PC-3 (cell line): ENCODE measurements at regions not wholly inside any gene's neighbourhood (a gene's known extent, or its start where the extent isn't known, plus 50 kb on each side); places are given as distances from the start of the nearest gene placed in this dataset.
"Not testable (repeated sequence)": the region's sequence is repeated elsewhere in the genome, so short reads cannot be mapped to it uniquely, and the experiment has no call there.

Source experiments
- ATAC-seq: fragments of 200-7000 bp; cut with Tn5 transposase; 2 replicates; pipeline ENCODE4 v1.9.1; 2020; ENCODE audit warnings: mild to moderate bottlenecking, moderate library complexity
- BruUV-seq: library from RNA; stranded (reverse); fragments of 400-500 nt; replicated peaks from 2 replicates; lab custom pipeline; 2021; lab: Mats Ljungman, UMichigan
- CTCF ChIA-PET: fragments of 300-600 bp; sonication (Branson Sonifier 250); formaldehyde crosslinking; loops from one replicate; lab custom pipeline; 2022; ENCODE audit warnings: antibody characterized with exemption; lab: Charles Lee
- POLR2A ChIA-PET: fragments of 300-600 bp; sonication (Branson Sonifier 250); formaldehyde crosslinking; loops from one replicate; lab custom pipeline; 2022; ENCODE audit warnings: antibody characterized with exemption; ENCODE audit not compliant: unreplicated experiment; lab: Charles Lee
- DNase-seq: peaks from one replicate; pipeline ENCODE4 v3.0.0-alpha.2; 2015
- H2AFZ ChIP-seq: fragments of 300-600 bp; sonication (generic); 2 replicates; pipeline ENCODE4 v1.6.0; 2016; ENCODE audit warnings: antibody characterized with exemption, low read length
- H3F3A ChIP-seq: fragments of 300-600 bp; sonication (generic); one replicate; pipeline ENCODE4 v1.6.0; 2017; ENCODE audit warnings: antibody characterized with exemption, low read length, control low read depth, mild to moderate bottlenecking; ENCODE audit not compliant: unreplicated experiment
- H3K27ac ChIP-seq: fragments of 300-600 bp; sonication (generic); 2 replicates; pipeline ENCODE4 v1.5.1; 2016; ENCODE audit warnings: mild to moderate bottlenecking, low read length
- H3K27me3 ChIP-seq: fragments of 300-600 bp; sonication (generic); 2 replicates; pipeline ENCODE4 v1.6.1; 2016; ENCODE audit warnings: low read length, mixed read lengths
- H3K36me3 ChIP-seq: fragments of 300-600 bp; sonication (generic); 2 replicates; pipeline ENCODE4 v1.6.1; 2016; ENCODE audit warnings: low read depth, mixed run types, low read length, mixed read lengths
- H3K4me1 ChIP-seq: fragments of 300-600 bp; sonication (generic); 2 replicates; pipeline ENCODE4 v1.5.1; 2016; ENCODE audit warnings: low read length; ENCODE audit not compliant: insufficient read depth
- H3K4me2 ChIP-seq: fragments of 300-600 bp; sonication (generic); 2 replicates; pipeline ENCODE4 v1.6.0; 2016; ENCODE audit warnings: low read length
- H3K4me3 ChIP-seq: fragments of 300-600 bp; sonication (generic); 2 replicates; pipeline ENCODE4 v1.5.1; 2016; ENCODE audit warnings: mild to moderate bottlenecking, low read length, mixed read lengths
- H3K79me2 ChIP-seq: fragments of 300-600 bp; sonication (generic); 2 replicates; pipeline ENCODE4 v1.6.1; 2017; ENCODE audit warnings: low read length, mixed read lengths
- H3K9ac ChIP-seq: fragments of 300-600 bp; sonication (generic); 2 replicates; pipeline ENCODE4 v1.6.0; 2016; ENCODE audit warnings: mild to moderate bottlenecking, low read length
- H3K9me2 ChIP-seq: fragments of 300-600 bp; sonication (generic); replicated peaks from 2 replicates; pipeline ENCODE4 v1.6.1; 2016; ENCODE audit warnings: mixed run types, low read length, mixed read lengths
- H3K9me3 ChIP-seq: fragments of 300-600 bp; sonication (generic); 2 replicates; pipeline ENCODE4 v1.6.1; 2016; ENCODE audit warnings: low read length, mixed read lengths
- H4K20me1 ChIP-seq: fragments of 300-600 bp; sonication (generic); 2 replicates; pipeline ENCODE4 v1.6.1; 2016; ENCODE audit warnings: low read length, mixed read lengths
- CTCF ChIP-seq: fragments of 300-600 bp; sonication (generic); conservative IDR thresholded peaks from 2 replicates; pipeline ENCODE4 v1.5.1; 2017; ENCODE audit warnings: antibody characterized with exemption, low read depth, mild to moderate bottlenecking, low read length
- EZH2 ChIP-seq: fragments of 300-600 bp; sonication (generic); IDR thresholded peaks from one replicate; pipeline ENCODE4 v1.6.1; 2017; ENCODE audit warnings: antibody characterized with exemption, mild to moderate bottlenecking, low read length; ENCODE audit not compliant: unreplicated experiment
- EZH2phosphoT487 ChIP-seq: fragments of 300-600 bp; sonication (generic); IDR thresholded peaks from 2 replicates; pipeline ENCODE4 v1.6.1; 2018; ENCODE audit warnings: mild to moderate bottlenecking, antibody characterized with exemption, low read length, borderline replicate concordance
- intact Hi-C: fragments of 100-400 bp; cut with micrococcal nuclease; formaldehyde crosslinking; loops from 2 replicates; pipeline ENCODE4 v1.9.0; 2023

GRCh38 chr1:200258447-200259375 lies 151.1 kb downstream of the ZNF281 start:
- no peaks in the 10 kb centered on the region for H3K79me2 ChIP-seq
- H3K9me3 ChIP-seq = no peaks in the 10 kb centered on the region
- BruUV-seq = no TSS peak
- no peaks in the 10 kb centered on the region for H3K36me3 ChIP-seq
- intact Hi-C loops = loop anchor here (2.0 to 5.0 kb wide), 2 partner anchors 74 to 121 kb away; no protein-coding TSS in a partner anchor
- H3K4me2 ChIP-seq = no peak overlapping the region
- H3K27me3 ChIP-seq = no peaks in the 10 kb centered on the region
- H3K9me2 ChIP-seq = 0 out of 2 replicates have a peak, but pooled peaks cover 6% of the 10 kb centered on the region
- H3F3A ChIP-seq = no peaks in the 10 kb centered on the region
- DNase-seq = peak; percentile 82
- H3K9ac ChIP-seq = no peak overlapping the region
- ChIA-PET CTCF (interaction anchor here (0.7 kb wide), 1 partner anchor 13 kb away, joined by 3 read pairs; no protein-coding TSS in a partner anchor), POLR2A (no interaction called here)
- no peak overlapping the region for H3K4me3 ChIP-seq
- TF ChIP-seq EZH2 (no peak), EZH2phosphoT487 (no peak), CTCF (peak; percentile 90)
- H2AFZ ChIP-seq = no peak overlapping the region
- no peaks in the 10 kb centered on the region for H4K20me1 ChIP-seq
- no peaks in the 10 kb centered on the region for H3K4me1 ChIP-seq
- ATAC-seq = peak; percentile 99
- H3K27ac ChIP-seq = no peak overlapping the region

- Histone ChIP-seq H3K4me2 (no peak overlapping the region), H3K9ac (no peak overlapping the region), H4K20me1 (no peaks in the 10 kb centered on the region), H3K9me2 (0 out of 2 replicates have a peak, but pooled peaks cover 3% of the 10 kb centered on the region), H3K4me1 (no peaks in the 10 kb centered on the region), H3K4me3 (no peak overlapping the region), H3F3A (no peaks in the 10 kb centered on the region), H3K36me3 (no peaks in the 10 kb centered on the region), H3K79me2 (no peaks in the 10 kb centered on the region), H3K27ac (no peak overlapping the region), H2AFZ (peak overlapping the region; percentile 3; the same call in 1 of the 2 replicates), H3K9me3 (no peaks in the 10 kb centered on the region), H3K27me3 (no peaks in the 10 kb centered on the region)
- no TSS peak for BruUV-seq
- ChIA-PET CTCF (no interaction called here), POLR2A (no interaction called here)
- DNase-seq (no peak), ATAC-seq (no peak)
- intact Hi-C loops = loop anchor here (5.0 kb wide), 1 partner anchor 120 kb away; no protein-coding TSS in a partner anchor
- TF ChIP-seq CTCF (no peak), EZH2 (no peak), EZH2phosphoT487 (no peak)
Observed at GRCh38 chr1:200257235-200257634, 152.6 kb downstream of the ZNF281 start.

GRCh38 chr1:200254602-200255001 lies 155.2 kb downstream of the ZNF281 start:
- not testable (repeated sequence) for H3K27me3 ChIP-seq, H3F3A ChIP-seq, H2AFZ ChIP-seq, ATAC-seq, H3K4me3 ChIP-seq, H3K9me2 ChIP-seq, H3K36me3 ChIP-seq, H3K4me2 ChIP-seq, DNase-seq, H3K4me1 ChIP-seq, H4K20me1 ChIP-seq, H3K27ac ChIP-seq, BruUV-seq, H3K79me2 ChIP-seq, H3K9me3 ChIP-seq, H3K9ac ChIP-seq
- POLR2A ChIA-PET = interaction anchor here (0.6 kb wide), 1 partner anchor 63 kb away, joined by 9 read pairs; no protein-coding TSS in a partner anchor
- intact Hi-C loops = loop anchor here (5.0 kb wide), 1 partner anchor 117 kb away; no protein-coding TSS in a partner anchor
- CTCF ChIA-PET = interaction anchor here (0.6 kb wide), 1 partner anchor 126 kb away, joined by 5 read pairs; no protein-coding TSS in a partner anchor
